Ishikawa (cell line): ENCODE measurements at regions not wholly inside any gene's neighbourhood (a gene's known extent, or its start where the extent isn't known, plus 50 kb on each side); places are given as distances from the start of the nearest gene placed in this dataset.

Experiments used
- CEBPB ChIP-seq: IDR thresholded peaks from 2 replicates; pipeline ENCODE4 v1.6.1; 2012
- CREB1 ChIP-seq: IDR thresholded peaks from 2 replicates; pipeline ENCODE4 v1.6.1; 2012; ENCODE audit warnings: low read depth
- EGR1 ChIP-seq: IDR thresholded peaks from 2 replicates; pipeline ENCODE4 v1.6.1; 2012
- EP300 ChIP-seq: IDR thresholded peaks from 2 replicates; pipeline ENCODE4 v1.6.1; 2012; ENCODE audit warnings: borderline replicate concordance
- FOXM1 ChIP-seq: IDR thresholded peaks from 2 replicates; pipeline ENCODE4 v1.6.1; 2012; ENCODE audit warnings: low read depth, borderline replicate concordance
- MAX ChIP-seq: IDR thresholded peaks from 2 replicates; pipeline ENCODE4 v1.6.1; 2012
- NFIC ChIP-seq: IDR thresholded peaks from 2 replicates; pipeline ENCODE4 v1.6.1; 2012
- RAD21 ChIP-seq: IDR thresholded peaks from 2 replicates; pipeline ENCODE4 v1.6.1; 2012; ENCODE audit warnings: low read depth
- REST ChIP-seq: IDR thresholded peaks from 2 replicates; pipeline ENCODE4 v1.6.1; 2012; ENCODE audit warnings: low read depth, mild to moderate bottlenecking
- TAF1 ChIP-seq: IDR thresholded peaks from 2 replicates; pipeline ENCODE4 v1.6.1; 2012; ENCODE audit warnings: low read depth, mild to moderate bottlenecking
- TCF12 ChIP-seq: IDR thresholded peaks from 2 replicates; pipeline ENCODE4 v1.6.1; 2012; ENCODE audit warnings: low read depth
- TEAD4 ChIP-seq: IDR thresholded peaks from 2 replicates; pipeline ENCODE4 v1.6.1; 2012
- USF1 ChIP-seq: IDR thresholded peaks from 2 replicates; pipeline ENCODE4 v1.6.1; 2012
- YY1 ChIP-seq: IDR thresholded peaks from 2 replicates; pipeline ENCODE4 v1.6.1; 2012; ENCODE audit warnings: low read depth
- ZBTB7A ChIP-seq: IDR thresholded peaks from 2 replicates; pipeline ENCODE4 v1.6.1; 2012; ENCODE audit warnings: low read depth

- TF ChIP-seq YY1 (no peak), RAD21 (no peak), FOXM1 (no peak), ZBTB7A (no peak), CREB1 (no peak), USF1 (no peak), CEBPB (no peak), TEAD4 (no peak)
Observed at GRCh38 chr11:98099371-98099770, 921.4 kb upstream of the CNTN5 start.

GRCh38 chr11:98100689-98101088 lies 920.1 kb upstream of the CNTN5 start:
- TF ChIP-seq USF1, result no peak
- TF ChIP-seq TAF1, result no peak
- no peak for TF ChIP-seq YY1
- TF ChIP-seq EP300, result no peak
- no peak for TF ChIP-seq TCF12
- no peak for TF ChIP-seq ZBTB7A
- no peak for TF ChIP-seq FOXM1
- TF ChIP-seq MAX, result no peak

GRCh38 chr11:98101329-98101728 lies 919.4 kb upstream of the CNTN5 start:
- TF ChIP-seq TEAD4 (no peak), YY1 (no peak), CREB1 (no peak), REST (no peak), FOXM1 (no peak), EP300 (no peak), ZBTB7A (no peak), CEBPB (no peak), NFIC (no peak), USF1 (no peak), RAD21 (no peak), MAX (no peak), EGR1 (no peak)

GRCh38 chr11:98104249-98104648 lies 916.5 kb upstream of the CNTN5 start:
- no peak for TF ChIP-seq NFIC
- TF ChIP-seq TEAD4, result no peak
- no peak for TF ChIP-seq EGR1
- TF ChIP-seq MAX, result no peak
- no peak for TF ChIP-seq TCF12
- TF ChIP-seq ZBTB7A, result no peak
- TF ChIP-seq CEBPB, result no peak

- no peak for TF ChIP-seq MAX
Observed at GRCh38 chr11:98107736-98108135, 913.0 kb upstream of the CNTN5 start.

- TF ChIP-seq USF1 (no peak), MAX (no peak), FOXM1 (no peak), CEBPB (no peak), YY1 (no peak), EP300 (no peak), EGR1 (no peak), CREB1 (no peak), TCF12 (no peak), REST (no peak), RAD21 (no peak), NFIC (no peak), ZBTB7A (no peak), TEAD4 (no peak), TAF1 (no peak)
Observed at GRCh38 chr11:98110030-98110429, 910.7 kb upstream of the CNTN5 start.
